Inflammatory macrophage treated with lipopolysaccharide for 1 hour (primary cell): ENCODE measurements at regions not wholly inside any gene's neighbourhood (a gene's known extent, or its start where the extent isn't known, plus 50 kb on each side); places are given as distances from the start of the nearest gene placed in this dataset.
"Not testable (repeated sequence)": the region's sequence is repeated elsewhere in the genome, so short reads cannot be mapped to it uniquely, and the experiment has no call there.

Source experiments
- DNase-seq, 2 donors: peaks; one replicate each; pipeline ENCODE4 v3.0.0-alpha.2; 2020 to 2022

DNA sequence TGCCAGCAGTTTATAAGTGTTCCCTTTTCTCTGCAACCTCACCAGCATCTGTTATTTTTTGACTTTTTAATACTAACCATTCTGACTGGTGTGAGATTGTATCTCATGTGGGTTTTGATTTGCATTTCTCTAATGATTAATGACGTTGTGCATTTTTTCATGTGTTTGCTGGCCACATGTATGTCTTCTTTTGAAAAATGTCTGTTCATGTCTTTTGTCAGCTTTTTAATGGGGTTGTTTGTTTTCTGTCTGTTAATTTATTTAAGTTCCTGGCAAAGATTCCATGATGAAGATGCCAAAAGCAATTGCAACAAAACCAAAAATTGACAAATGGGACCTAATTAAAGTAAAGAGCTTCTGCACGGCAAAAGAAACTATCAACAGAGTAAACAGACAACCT is 137.2 kb upstream of the JCAD start:
- DNase-seq = not testable (repeated sequence)

DNA sequence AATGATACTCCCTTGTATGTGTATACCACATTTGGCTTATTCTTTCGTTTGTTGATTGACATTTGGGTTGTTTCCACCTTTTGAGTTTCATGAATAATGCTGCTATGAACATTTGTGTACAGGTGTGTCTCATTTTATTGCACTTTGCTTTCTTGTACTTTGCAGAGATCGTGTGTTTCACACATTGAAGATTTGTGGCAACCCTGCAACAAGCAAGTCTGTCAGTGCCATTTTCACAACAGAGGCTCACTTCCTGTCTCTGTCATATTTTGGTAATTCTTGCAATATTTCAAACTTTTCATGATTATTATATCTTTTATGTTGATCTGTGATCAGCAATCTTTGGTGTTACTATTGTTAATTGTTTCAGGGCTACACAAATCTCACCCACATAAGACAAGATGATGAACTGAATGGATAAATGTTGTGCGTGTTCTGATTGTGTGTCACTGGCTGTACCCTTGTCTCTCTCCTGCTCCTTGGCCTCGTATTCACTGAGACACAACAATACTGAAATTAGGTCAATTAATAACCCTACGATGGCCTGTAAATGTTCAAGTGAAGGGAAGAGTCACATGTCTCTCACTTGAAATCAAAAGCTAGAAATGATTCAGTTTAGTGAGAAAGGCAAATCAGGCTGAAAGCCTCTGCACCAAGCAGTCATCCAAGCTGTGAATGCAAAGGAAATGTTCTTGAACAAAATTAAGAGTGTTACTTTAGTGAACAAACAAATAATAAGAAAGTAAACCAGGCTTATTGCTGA is 133.6 kb upstream of the JCAD start:
- no peak for DNase-seq

- DNase-seq = no peak
Observed at GRCh38 chr10:30190577-30191552, 131.5 kb upstream of the JCAD start.

DNA sequence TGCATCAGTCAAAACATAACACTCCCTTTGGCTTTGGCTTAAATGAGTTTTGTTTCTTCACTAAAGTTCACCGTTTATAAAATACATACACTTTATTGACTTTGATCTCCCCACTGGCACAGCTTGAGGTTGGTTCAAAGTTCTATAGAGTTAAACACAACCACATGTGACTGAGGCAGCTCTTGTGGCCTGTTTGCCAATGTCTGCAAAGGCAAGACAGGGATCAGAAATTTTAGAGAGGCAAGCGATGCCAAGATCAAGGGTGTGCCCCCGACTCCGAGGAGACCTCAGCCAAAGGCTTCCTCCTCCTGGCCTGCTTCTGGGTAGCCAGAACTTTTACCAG is 129.8 kb upstream of the JCAD start:
- DNase-seq = no peak

DNA sequence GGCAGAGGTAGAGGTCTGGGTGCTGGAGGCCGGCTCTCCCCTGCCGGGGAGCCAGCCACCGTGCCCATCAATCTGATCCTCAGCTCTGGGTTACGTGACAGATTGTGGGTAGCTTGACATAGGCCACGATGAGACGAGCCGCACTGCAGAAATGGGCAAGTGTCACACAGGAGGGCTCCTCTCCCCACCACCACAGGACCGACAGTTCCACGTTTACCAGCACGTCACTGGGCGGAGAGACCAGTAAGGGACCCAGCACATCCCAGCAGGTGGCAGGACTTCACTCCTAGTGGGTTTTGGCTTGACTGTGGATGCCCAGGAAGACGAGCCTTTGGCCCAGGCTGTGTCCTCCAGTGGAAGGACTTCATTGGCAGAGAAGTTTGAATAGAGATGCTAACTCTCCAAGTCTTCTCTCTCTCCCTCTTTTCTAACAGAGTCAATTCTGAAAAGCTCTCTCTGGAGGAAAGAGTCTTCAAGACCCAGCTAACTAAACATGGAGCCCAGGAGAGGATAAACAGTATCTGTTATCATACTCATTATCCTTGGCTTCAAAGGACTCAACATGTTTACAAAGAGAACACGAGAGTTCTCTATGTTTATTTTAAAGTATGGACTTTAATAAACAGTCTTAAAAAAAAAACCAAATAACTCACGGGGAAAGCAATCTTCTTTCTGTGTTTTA is 129.3 kb upstream of the JCAD start:
- no peak for DNase-seq

DNA sequence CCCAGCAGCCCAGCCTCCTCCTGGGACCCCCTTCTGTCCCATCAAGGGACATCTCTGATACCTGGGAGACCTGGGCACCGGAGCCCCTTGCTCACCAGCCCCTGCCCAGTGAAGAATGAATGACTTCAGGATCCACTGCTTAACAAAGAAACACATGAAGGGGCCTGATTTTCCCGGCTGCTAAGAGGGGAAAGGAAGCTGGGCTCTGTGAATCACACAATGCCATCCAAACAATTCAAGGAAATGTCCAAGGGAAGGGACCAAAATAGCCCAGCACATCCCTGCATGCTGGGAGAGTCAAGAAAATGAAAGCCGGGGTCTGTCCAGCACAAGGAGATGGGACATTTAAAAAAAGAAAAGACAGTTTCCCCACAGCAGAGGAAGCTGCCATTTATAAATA is 128.7 kb upstream of the JCAD start:
- no peak for DNase-seq

DNA sequence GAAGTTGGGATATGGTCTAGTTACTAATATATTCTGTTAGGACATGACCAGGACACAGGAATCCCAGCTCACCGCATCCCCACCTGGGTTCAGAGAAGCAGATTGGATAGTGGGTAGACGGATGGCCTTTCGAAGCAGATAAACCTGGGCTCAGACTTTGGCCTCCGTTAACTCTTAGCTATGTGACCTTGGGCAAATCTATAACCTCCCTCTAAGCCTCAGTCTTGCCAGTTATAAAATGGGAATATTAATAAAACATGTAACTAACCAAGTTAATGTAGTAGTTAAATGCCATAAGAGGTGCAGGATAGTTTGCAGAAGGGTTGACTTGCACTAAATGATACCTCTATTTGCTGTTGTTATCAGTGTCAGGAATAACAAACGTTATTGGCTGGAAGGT is 127.6 kb upstream of the JCAD start:
- no peak for DNase-seq

GRCh38 chr10:30186371-30186875 is 127.0 kb upstream of the JCAD start:
- no peak for DNase-seq

DNA sequence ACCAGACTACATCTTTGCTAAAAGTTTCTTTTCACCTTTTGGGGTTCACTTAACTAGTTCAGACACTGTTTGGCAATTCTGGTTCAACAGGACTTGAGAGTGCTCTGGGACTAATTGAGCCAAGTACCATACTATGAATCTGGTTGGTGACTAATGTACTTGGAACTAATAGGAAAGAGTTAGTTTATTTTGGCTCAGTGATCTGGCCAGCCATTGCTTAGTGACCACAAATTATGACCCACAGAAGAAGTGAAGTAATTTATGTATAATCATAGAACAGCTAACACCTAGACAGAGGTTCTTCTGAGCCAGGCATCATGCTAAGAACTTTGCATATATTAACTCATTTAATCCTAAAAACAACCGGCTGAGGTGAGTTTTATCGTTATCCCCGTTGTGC is 126.5 kb upstream of the JCAD start:
- no peak for DNase-seq

- DNase-seq = no peak
Observed at GRCh38 chr10:30185341-30185740, 126.0 kb upstream of the JCAD start.

GRCh38 chr10:30184397-30185033 is 125.1 kb upstream of the JCAD start:
- DNase-seq = no peak

DNA sequence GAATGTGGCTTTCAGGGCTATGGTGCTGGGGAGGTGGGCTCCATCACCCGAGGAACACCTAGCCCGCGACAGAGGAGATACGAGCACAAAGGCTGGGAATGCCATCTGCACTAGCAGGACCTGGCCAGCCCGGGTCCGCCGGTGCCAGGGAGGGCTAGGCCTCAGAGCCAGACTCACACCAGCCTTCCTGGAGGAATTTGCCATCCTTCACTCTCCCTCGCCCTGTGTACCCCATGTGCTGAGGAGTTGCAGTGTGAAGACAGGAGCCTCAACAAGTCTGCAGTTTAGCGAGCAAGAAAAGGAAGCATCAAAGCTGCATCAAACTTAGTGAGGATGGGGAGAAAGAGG is 123.6 kb upstream of the JCAD start:
- DNase-seq = no peak

- DNase-seq = no peak
Observed at GRCh38 chr10:30182191-30183054, 123.0 kb upstream of the JCAD start.

GRCh38 chr10:30178356-30178964 is 119.1 kb upstream of the JCAD start:
- no peak for DNase-seq

GRCh38 chr10:30176776-30177533 is 117.6 kb upstream of the JCAD start:
- no peak for DNase-seq

DNA sequence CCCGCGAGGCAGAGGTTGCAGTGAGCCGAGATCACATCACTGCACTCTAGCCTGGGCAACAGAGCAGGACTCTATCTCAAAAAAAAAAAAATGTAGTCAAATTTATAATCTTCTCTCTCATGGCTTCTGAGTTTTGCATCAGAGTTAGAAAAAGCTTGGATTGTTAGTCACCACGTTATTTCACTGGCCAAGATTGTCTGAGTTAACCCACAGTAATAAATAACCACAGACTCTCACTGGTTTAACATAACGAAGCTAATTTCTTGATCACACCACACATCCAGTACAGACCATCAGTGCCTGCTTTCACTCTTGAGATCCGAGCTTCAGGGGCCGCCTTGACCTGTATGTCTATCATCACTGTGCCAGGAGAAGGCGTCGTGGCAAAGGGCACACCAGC is 116.8 kb upstream of the JCAD start:
- DNase-seq = no peak

DNA sequence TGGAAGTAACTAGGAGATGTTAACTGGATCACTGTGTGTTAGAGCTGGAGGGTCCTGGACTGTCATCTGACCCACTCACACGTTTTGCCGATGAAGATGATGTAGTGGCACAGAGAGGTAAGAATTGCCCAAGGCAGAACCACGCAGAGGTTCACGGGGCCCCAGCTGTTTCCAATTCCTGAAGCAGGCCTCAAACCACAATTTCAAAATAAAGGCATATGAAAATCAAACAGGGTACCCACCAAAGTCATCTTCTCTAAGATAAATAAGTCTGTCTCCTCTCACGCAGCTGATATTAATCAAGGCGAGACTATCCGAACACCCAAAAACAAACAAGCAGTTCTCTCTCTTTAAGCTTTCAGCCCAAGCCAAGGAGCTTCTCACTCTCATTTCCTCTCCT is 113.3 kb upstream of the JCAD start:
- DNase-seq = no peak

DNA sequence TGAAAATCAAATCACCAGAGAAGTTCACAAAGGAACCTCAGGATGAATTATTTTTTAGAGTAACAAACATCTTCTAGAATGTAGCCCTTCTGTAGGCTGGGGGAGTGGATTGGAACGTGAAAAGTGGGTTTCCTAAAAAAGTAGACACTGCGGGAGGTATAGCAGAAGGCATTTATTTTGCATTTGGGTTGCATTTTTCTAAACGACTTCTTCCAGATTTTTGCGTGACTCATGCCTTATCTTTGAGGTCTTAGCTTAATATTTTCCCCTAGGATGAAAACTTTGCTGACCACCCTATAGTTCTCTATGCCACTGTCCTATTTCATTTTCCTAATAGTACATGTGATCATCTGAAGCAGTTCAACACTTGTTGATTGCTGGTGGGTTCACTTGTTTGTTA is 112.7 kb upstream of the JCAD start:
- no peak for DNase-seq

DNA sequence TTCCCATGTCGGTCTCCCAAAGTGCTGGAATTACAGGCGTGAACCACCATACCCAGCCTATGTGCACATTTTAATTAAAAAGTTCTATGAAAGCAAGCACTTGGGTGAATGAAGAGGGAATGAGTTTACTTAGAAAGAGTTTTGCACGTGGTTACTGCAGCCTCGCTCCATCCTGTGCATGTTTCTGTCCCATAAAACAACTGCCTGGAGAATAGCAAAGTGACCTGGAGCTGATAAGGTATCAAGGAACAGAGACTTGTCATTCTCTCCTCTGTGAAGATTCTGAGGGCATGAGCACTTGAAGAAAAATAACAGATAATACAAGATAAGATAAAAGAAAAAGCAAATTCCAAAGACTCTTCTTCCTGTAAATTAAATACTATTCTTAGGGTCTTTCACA is 112.2 kb upstream of the JCAD start:
- no peak for DNase-seq

GRCh38 chr10:30170814-30171213 is 111.4 kb upstream of the JCAD start:
- DNase-seq = no peak

DNA sequence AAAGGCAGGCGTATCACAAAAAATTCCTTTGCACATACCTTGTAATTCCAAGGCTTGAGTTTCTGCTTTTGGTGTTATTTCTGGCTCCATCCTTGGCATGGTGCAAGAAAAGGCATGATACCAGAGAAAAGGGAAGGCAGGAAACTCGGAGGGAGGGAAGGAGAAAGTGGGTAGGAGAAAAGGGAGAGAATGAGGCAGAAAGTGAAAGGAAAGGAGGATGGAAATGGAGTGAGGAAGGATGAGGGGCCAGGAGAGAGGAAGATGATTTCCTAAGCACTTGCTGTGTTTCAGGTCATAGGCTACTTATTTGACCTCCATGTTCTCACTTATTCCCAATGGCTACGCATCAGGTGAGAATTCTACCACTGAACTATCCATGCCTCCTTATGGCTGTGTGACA is 110.8 kb upstream of the JCAD start:
- DNase-seq = no peak
